ENCODE measurements at regions not wholly inside any gene's neighbourhood (a gene's known extent, or its start where the extent isn't known, plus 50 kb on each side); places are given as distances from the start of the nearest gene placed in this dataset.

DNA sequence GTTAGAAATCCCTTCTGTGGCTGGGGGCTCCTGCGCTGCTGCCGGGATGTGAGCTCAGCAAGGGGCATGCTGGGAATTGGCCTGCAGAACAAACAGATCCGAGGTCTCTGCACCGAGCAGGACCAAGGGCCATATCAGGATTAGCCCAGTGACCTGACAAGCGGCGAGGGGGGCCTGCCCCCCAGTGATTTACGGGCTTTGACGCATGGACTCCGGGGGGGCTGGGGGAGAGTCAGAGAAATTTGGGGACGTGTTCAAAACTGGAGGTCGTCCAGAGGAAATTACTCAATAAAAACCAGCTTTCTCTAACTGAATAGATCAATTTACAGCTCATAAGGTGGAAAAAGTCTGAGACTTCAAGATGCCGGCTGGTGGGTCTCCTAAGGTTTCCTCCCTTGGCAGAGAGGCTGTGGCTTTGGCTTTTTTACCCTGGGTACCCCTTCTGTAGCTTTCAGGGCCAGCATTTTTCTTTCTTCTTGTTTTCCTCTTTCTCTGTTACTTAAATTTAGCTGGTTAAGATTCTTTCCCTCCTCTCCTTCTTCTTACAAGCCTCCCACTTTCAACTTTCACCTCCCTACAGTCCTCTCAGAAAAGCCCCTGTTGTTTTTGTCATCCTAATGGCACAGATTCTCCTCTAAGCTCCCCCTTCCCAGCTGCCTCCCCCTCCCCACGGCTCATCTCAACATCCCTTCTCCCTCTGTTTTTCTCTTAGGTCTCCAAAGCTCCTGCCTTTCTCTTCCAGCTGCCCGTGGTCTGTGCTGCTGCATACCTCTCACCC is 551.0 kb downstream of the CCDC171 start:
- Histone ChIP-seq H3K9me3 (ENCODE audit: insufficient read depth, low read depth) (no peaks in the 10 kb centered on the region), H3K79me2 (ENCODE audit: low read depth) (no peaks in the 10 kb centered on the region), H3K9me2 (ENCODE audit: insufficient read depth) (no peaks in the 10 kb centered on the region), H3K4me1 (replicated peaks; ENCODE audit: insufficient read depth) (no peaks in the 10 kb centered on the region), H3K27ac (no peak overlapping the region), H3K4me2 (no peak overlapping the region), H2AFZ (no peak overlapping the region), H3K36me3 (ENCODE audit: low read depth) (no peaks in the 10 kb centered on the region), H3K4me3 (no peak overlapping the region), H4K20me1 (ENCODE audit: insufficient read depth) (no peaks in the 10 kb centered on the region), H3F3A (ENCODE audit: insufficient read depth, low read depth) (no peaks in the 10 kb centered on the region), H3K27me3 (ENCODE audit: insufficient read depth, low read depth) (no peaks in the 10 kb centered on the region)
- TF ChIP-seq EZH2 (IDR thresholded peaks at IDR 0.05; ENCODE audit: low read depth), result no peak
- TF ChIP-seq CTCF (conservative IDR thresholded peaks at IDR 0.05), result no peak
- intact Hi-C loops (cut with micrococcal nuclease; ENCODE audit: unreplicated experiment), result no loop called here
- ChIA-PET POLR2A (ENCODE audit: unreplicated experiment) (no interaction called here), CTCF (no interaction called here)
- no peak for DNase-seq
- no TSS peak for BruUV-seq (replicated peaks)

- no peaks in the 10 kb centered on the region for H3F3A ChIP-seq (ENCODE audit: insufficient read depth, low read depth)
- no peak overlapping the region for H3K4me2 ChIP-seq
- BruUV-seq (replicated peaks), result no TSS peak
- H3K9me2 ChIP-seq (ENCODE audit: insufficient read depth), result no peaks in the 10 kb centered on the region
- no peaks in the 10 kb centered on the region for H3K9me3 ChIP-seq (ENCODE audit: insufficient read depth, low read depth)
- no peaks in the 10 kb centered on the region for H3K79me2 ChIP-seq (ENCODE audit: low read depth)
- intact Hi-C loops (cut with micrococcal nuclease; ENCODE audit: unreplicated experiment), result no loop called here
- H3K27ac ChIP-seq, result no peak overlapping the region
- POLR2A ChIA-PET (ENCODE audit: unreplicated experiment), result no interaction called here
- DNase-seq, result no peak
- no peaks in the 10 kb centered on the region for H3K4me1 ChIP-seq (replicated peaks; ENCODE audit: insufficient read depth)
- H3K36me3 ChIP-seq (ENCODE audit: low read depth), result no peaks in the 10 kb centered on the region
- CTCF ChIA-PET, result no interaction called here
- TF ChIP-seq CTCF (conservative IDR thresholded peaks at IDR 0.05) (no peak), EZH2 (IDR thresholded peaks at IDR 0.05; ENCODE audit: low read depth) (no peak)
- no peaks in the 10 kb centered on the region for H4K20me1 ChIP-seq (ENCODE audit: insufficient read depth)
- no peak overlapping the region for H2AFZ ChIP-seq
- no peak overlapping the region for H3K4me3 ChIP-seq
- H3K27me3 ChIP-seq (ENCODE audit: insufficient read depth, low read depth), result no peaks in the 10 kb centered on the region
Measured at GRCh38 chr9:16105168-16106020, 552.6 kb downstream of the CCDC171 start.

DNA sequence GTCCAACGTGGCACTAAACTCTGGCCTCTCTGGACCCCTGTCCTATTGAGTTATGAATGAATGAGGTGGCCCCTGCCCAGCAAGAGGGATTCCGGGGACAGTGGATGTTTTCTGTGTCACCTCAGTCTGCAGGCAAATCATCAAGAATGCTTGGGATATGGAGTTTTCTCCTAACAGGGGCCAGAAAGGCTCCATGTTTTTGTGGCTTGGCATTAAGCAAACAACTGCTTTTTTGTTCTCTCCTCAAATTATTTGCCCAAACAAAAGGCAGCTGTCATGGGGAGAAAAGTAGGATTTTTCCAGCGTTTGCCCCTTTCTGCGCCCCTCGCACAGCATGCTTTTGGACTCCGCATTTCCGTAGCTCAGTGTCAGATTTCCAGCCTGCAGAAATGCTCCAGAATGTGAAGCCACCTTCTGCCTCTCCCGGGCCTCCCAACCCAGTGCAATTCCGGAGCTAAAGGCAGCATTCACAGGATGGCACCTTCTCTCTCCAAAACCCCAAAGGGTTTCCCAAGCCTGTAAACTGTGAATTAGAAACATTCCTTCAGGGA is 553.3 kb downstream of the CCDC171 start:
- Histone ChIP-seq H2AFZ (no peak overlapping the region), H3F3A (ENCODE audit: insufficient read depth, low read depth) (no peaks in the 10 kb centered on the region)

More for the DNA sequence above, 553.3 kb downstream of the CCDC171 start:
- Histone ChIP-seq H3K79me2 (ENCODE audit: low read depth) (no peaks in the 10 kb centered on the region), H3K4me2 (no peak overlapping the region), H3K27me3 (ENCODE audit: insufficient read depth, low read depth) (no peaks in the 10 kb centered on the region), H3K9me2 (ENCODE audit: insufficient read depth) (no peaks in the 10 kb centered on the region), H3K4me3 (no peak overlapping the region), H3K4me1 (replicated peaks; ENCODE audit: insufficient read depth) (no peaks in the 10 kb centered on the region), H3K36me3 (ENCODE audit: low read depth) (no peaks in the 10 kb centered on the region), H3K9me3 (ENCODE audit: insufficient read depth, low read depth) (no peaks in the 10 kb centered on the region), H4K20me1 (ENCODE audit: insufficient read depth) (no peaks in the 10 kb centered on the region), H3K27ac (no peak overlapping the region)
- no TSS peak for BruUV-seq (replicated peaks)
- intact Hi-C loops (cut with micrococcal nuclease; ENCODE audit: unreplicated experiment), result no loop called here
- DNase-seq, result no peak
- POLR2A ChIA-PET (ENCODE audit: unreplicated experiment), result no interaction called here
- CTCF ChIA-PET, result no interaction called here
- TF ChIP-seq EZH2 (IDR thresholded peaks at IDR 0.05; ENCODE audit: low read depth) (no peak), CTCF (conservative IDR thresholded peaks at IDR 0.05) (no peak)
